Prostate gland (tissue), 2 donors: ENCODE measurements at regions not wholly inside any gene's neighbourhood (a gene's known extent, or its start where the extent isn't known, plus 50 kb on each side); places are given as distances from the start of the nearest gene placed in this dataset.

ENCODE experiments used
- DNase-seq: peaks from one replicate; pipeline ENCODE4 v3.0.0-alpha.2; 2019; ENCODE audit warnings: low spot score
- H3K27ac ChIP-seq, 2 donors: fragments of 200-600 bp; sonication (generic); 2 replicates each; pipeline ENCODE4 v1.5.1; 2017 to 2019
- H3K27me3 ChIP-seq: fragments of 200-600 bp; sonication (generic); replicated peaks from 2 replicates; pipeline ENCODE4 v1.5.1; 2019; ENCODE audit not compliant: insufficient read depth
- H3K36me3 ChIP-seq, 2 donors: fragments of 200-600 bp; sonication (generic); 1 replicate in 1 of 2; 2 replicates in 1 of 2; pipeline versions ENCODE4 v1.5.1 to v1.8.1; 2017 to 2019
- H3K4me1 ChIP-seq: fragments of 200-600 bp; sonication (generic); replicated peaks from 2 replicates; pipeline ENCODE4 v1.5.1; 2019
- H3K4me3 ChIP-seq, 2 donors: fragments of 200-600 bp; sonication (generic); 2 replicates each; pipeline ENCODE4 v1.5.1; 2017 to 2019
- H3K9me3 ChIP-seq: fragments of 200-600 bp; sonication (generic); 2 replicates; pipeline ENCODE4 v1.5.1; 2017
- CTCF ChIP-seq, 4 experiments: fragments of 200-600 bp in 2 of 4; fragments of 450-650 bp in 2 of 4; sonication (generic) in 2 of 4; IDR thresholded peaks; 1 replicate in 3 of 4; 2 replicates in 1 of 4; pipeline ENCODE4 v1.5.1; 2016 to 2019; ENCODE audit warnings: antibody characterized with exemption in 4 of 4, mild to moderate bottlenecking in 2 of 4, moderate library complexity in 2 of 4
- POLR2A ChIP-seq: fragments of 450-650 bp; IDR thresholded peaks from one replicate; pipeline ENCODE4 v1.6.1; 2016; ENCODE audit warnings: antibody characterized with exemption, mild to moderate bottlenecking
- POLR2AphosphoS5 ChIP-seq: sonication (generic); formaldehyde crosslinking; IDR thresholded peaks from one replicate; pipeline ENCODE4 v1.6.1; 2017; ENCODE audit warnings: antibody characterized with exemption
- WGBS: methylation state at CpG from one replicate; pipeline ENCODE4 v1.1.5; 2018; 5-methylcytosine and 5-hydroxymethylcytosine counted together
- intact Hi-C: fragments of 100-400 bp; cut with DNase I; formaldehyde crosslinking; loops from one replicate; pipeline ENCODE4 v1.14.2; 2022

- Histone ChIP-seq H3K27me3 (no peaks in the 10 kb centered on the region), H3K36me3 (no peaks in the 10 kb centered on the region), H3K4me3 (no peak overlapping the region), H3K4me1 (no peaks in the 10 kb centered on the region), H3K9me3 (no peaks in the 10 kb centered on the region), H3K27ac (no peak overlapping the region)
- DNase-seq = no peak
- intact Hi-C loops = no loop called here
- TF ChIP-seq CTCF (IDR thresholded peaks at IDR 0.05) (no peak), POLR2AphosphoS5 (no peak), POLR2A (no peak)
- 80% methylated on average over 8 of the region's 8 CpGs for WGBS
Observed at GRCh38 chr5:157924931-157925729, 66.2 kb upstream of the CLINT1 start.

- TF ChIP-seq CTCF (IDR thresholded peaks at IDR 0.05) (no peak), POLR2AphosphoS5 (no peak), POLR2A (no peak)
- H3K9me3 ChIP-seq = no peaks in the 10 kb centered on the region
- H3K27ac ChIP-seq = no peak overlapping the region
- no peak overlapping the region for H3K4me3 ChIP-seq
- H3K4me1 ChIP-seq = no peaks in the 10 kb centered on the region
- WGBS = 65% methylated on average over 2 of the region's 2 CpGs
- DNase-seq = no peak
- no peaks in the 10 kb centered on the region for H3K27me3 ChIP-seq
- H3K36me3 ChIP-seq = no peaks in the 10 kb centered on the region
- intact Hi-C loops = no loop called here
Observed at GRCh38 chr5:157924490-157924889, 65.5 kb upstream of the CLINT1 start.

- Histone ChIP-seq H3K4me1 (no peaks in the 10 kb centered on the region), H3K4me3 (no peak overlapping the region), H3K27ac (no peak overlapping the region), H3K36me3 (no peaks in the 10 kb centered on the region), H3K9me3 (no peaks in the 10 kb centered on the region), H3K27me3 (no peaks in the 10 kb centered on the region)
- intact Hi-C loops = no loop called here
- DNase-seq = no peak
- 87% methylated on average over 3 of the region's 3 CpGs for WGBS
- TF ChIP-seq POLR2A (no peak), POLR2AphosphoS5 (no peak), CTCF (IDR thresholded peaks at IDR 0.05) (no peak)
Observed at GRCh38 chr5:157923765-157924164, 64.8 kb upstream of the CLINT1 start.

GRCh38 chr5:157922026-157922425, 63.1 kb upstream of the CLINT1 start:
- intact Hi-C loops = no loop called here
- DNase-seq = no peak
- 99% methylated on average over 4 of the region's 4 CpGs for WGBS

More at GRCh38 chr5:157922026-157922425, 63.1 kb upstream of the CLINT1 start:
- Histone ChIP-seq H3K27ac (no peak overlapping the region), H3K27me3 (no peaks in the 10 kb centered on the region), H3K4me1 (no peaks in the 10 kb centered on the region), H3K4me3 (no peak overlapping the region), H3K36me3 (no peaks in the 10 kb centered on the region), H3K9me3 (no peaks in the 10 kb centered on the region)
- TF ChIP-seq POLR2A (no peak), CTCF (IDR thresholded peaks at IDR 0.05) (no peak), POLR2AphosphoS5 (no peak)
